ENCODE measurements at regions not wholly inside any gene's neighbourhood (a gene's known extent, or its start where the extent isn't known, plus 50 kb on each side); places are given as distances from the start of the nearest gene placed in this dataset.

DNA sequence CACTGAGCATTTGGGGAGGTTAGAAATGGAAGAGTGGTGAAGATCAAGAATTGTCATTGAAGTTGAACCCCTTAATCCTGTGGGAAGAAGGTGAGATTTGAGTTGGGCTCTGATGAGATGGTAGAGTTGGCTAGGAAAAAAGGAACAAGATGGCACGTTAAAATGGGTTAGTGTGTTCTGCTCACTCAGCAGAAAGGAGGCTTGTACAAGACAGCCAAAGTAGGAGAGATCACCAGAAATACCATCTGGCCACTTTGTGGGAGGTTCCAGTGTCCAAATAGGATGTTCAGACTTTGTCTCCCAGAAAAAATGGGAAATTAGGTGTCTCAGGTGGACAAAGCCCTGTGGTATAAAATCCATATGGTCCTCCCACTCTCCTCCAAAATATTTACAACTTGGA lies 56.0 kb upstream of the SLC14A2 start:
- H3K36me3 ChIP-seq = no peaks in the 10 kb centered on the region
- intact Hi-C loops (cut with DNase I; ENCODE audit: low total_unique reads) = no loop called here
- TF ChIP-seq, protein P1, sequence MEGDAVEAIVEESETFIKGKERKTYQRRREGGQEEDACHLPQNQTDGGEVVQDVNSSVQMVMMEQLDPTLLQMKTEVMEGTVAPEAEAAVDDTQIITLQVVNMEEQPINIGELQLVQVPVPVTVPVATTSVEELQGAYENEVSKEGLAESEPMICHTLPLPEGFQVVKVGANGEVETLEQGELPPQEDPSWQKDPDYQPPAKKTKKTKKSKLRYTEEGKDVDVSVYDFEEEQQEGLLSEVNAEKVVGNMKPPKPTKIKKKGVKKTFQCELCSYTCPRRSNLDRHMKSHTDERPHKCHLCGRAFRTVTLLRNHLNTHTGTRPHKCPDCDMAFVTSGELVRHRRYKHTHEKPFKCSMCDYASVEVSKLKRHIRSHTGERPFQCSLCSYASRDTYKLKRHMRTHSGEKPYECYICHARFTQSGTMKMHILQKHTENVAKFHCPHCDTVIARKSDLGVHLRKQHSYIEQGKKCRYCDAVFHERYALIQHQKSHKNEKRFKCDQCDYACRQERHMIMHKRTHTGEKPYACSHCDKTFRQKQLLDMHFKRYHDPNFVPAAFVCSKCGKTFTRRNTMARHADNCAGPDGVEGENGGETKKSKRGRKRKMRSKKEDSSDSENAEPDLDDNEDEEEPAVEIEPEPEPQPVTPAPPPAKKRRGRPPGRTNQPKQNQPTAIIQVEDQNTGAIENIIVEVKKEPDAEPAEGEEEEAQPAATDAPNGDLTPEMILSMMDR (IDR thresholded peaks at IDR 0.05) = no peak
- no peak for TF ChIP-seq EP300 (IDR thresholded peaks at IDR 0.05)
- TF ChIP-seq POLR2A (IDR thresholded peaks at IDR 0.05) = no peak
- TF ChIP-seq POLR2AphosphoS5 (IDR thresholded peaks at IDR 0.05) = no peak
- H3K4me1 ChIP-seq = peaks cover 0 to 3% (median 0%) of the 10 kb centered on the region in 4 donors
- no peaks in the 10 kb centered on the region for H3K27me3 ChIP-seq
- H3K27ac ChIP-seq = no peak overlapping the region
- 75 to 93% (median 81%) methylated on average over 1 of the region's 1 CpG for WGBS, 5 donors
- no peak for DNase-seq
- no peaks in the 10 kb centered on the region for H3K9me3 ChIP-seq
- H3K4me3 ChIP-seq = no peak overlapping the region

DNA sequence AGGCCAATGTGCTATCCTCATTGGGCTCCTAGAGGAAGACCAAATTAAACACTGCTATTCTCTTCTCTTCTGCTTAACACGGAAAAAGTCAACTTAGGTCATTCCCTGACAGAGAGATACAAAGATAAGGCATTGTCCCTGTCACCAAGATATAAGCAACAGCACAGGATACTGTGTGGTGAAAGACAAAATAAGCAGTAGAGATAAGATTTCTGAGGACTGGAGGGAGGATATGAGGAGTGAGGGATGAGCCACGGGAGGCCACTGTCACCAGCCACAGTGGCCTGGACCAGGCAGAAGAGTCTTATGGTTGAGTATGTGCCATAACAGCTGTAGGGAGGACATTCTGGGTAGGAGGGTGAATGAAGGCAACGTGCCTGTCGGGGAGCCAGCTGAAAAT lies 54.4 kb upstream of the SLC14A2 start:
- Histone ChIP-seq H3K36me3 (no peaks in the 10 kb centered on the region), H3K27me3 (no peaks in the 10 kb centered on the region), H3K4me1 (no peaks in the 10 kb centered on the region), H3K27ac (no peak overlapping the region), H3K4me3 (no peak overlapping the region), H3K9me3 (no peaks in the 10 kb centered on the region)
- WGBS, 5 donors = 59 to 82% (median 66%) methylated on average over 4 of the region's 4 CpGs
- intact Hi-C loops (cut with DNase I; ENCODE audit: low total_unique reads) = no loop called here
- TF ChIP-seq POLR2A (IDR thresholded peaks at IDR 0.05) (no peak), POLR2AphosphoS5 (IDR thresholded peaks at IDR 0.05) (no peak), EP300 (IDR thresholded peaks at IDR 0.05) (no peak)
- TF ChIP-seq, protein P1 (IDR thresholded peaks at IDR 0.05) = no peak
- no peak for DNase-seq

DNA sequence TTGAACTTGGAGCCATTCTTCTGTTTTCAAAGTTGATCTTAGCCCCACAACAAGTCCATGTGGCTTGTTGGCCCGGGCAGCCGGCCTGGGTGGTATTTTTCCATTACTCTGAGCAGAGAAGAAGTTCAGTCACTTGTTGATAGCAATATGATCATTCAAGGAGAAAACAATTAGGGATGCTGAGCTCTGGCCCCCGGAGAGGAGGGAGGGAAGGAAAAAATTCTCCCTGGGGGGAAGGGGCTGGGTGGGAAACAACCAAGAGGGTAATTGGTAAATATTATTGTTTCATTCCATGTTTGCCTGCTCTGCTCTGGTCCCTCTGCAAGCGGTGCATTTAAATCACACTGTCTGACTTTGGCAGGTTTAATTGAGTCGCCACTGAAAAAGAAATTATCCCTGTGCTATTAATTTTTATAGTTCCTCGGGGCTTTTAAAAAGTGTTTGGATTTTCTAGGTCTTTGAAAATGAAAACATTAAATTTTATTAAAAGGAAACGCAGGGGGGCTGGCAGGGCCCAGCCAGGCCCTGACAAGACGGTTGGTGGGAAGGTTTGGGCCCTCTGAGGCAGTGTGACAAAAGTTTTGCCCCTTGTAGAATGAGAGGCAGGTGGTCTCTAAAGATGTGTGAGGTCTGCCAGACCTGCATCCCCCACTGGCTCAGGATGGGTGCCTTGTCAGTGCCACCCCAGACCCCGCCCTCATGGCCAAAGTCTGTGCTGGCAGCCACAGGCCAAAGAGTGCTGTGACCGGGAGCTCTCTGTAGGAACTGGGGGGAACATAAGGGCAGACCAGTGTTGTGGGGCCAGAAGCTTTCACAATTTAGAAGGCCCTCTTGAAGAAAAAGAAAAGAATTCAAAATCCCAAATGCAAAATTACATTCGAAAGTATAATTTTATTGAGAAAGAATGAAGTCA lies 52.5 kb upstream of the SLC14A2 start:
- DNase-seq = peak in 1 of 2 donors; percentile 20
- TF ChIP-seq POLR2AphosphoS5 (IDR thresholded peaks at IDR 0.05) (no peak), EP300 (IDR thresholded peaks at IDR 0.05) (no peak), POLR2A (IDR thresholded peaks at IDR 0.05) (no peak)
- TF ChIP-seq, protein P1 (IDR thresholded peaks at IDR 0.05) = no peak
- no peak overlapping the region for H3K4me3 ChIP-seq
- H3K36me3 ChIP-seq = no peaks in the 10 kb centered on the region
- peaks cover 0 to 6% (median 0%) of the 10 kb centered on the region in 4 donors for H3K4me1 ChIP-seq
- no peaks in the 10 kb centered on the region for H3K9me3 ChIP-seq
- intact Hi-C loops (cut with DNase I; ENCODE audit: low total_unique reads) = no loop called here
- whole genome bisulfite sequencing, 5 donors = 56 to 74% (median 67%) methylated on average over 11 of the region's 11 CpGs
- peak overlapping the region in 4 of 5 donors; percentile 4 to 66 (median 50) for H3K27ac ChIP-seq
- no peaks in the 10 kb centered on the region for H3K27me3 ChIP-seq

DNA sequence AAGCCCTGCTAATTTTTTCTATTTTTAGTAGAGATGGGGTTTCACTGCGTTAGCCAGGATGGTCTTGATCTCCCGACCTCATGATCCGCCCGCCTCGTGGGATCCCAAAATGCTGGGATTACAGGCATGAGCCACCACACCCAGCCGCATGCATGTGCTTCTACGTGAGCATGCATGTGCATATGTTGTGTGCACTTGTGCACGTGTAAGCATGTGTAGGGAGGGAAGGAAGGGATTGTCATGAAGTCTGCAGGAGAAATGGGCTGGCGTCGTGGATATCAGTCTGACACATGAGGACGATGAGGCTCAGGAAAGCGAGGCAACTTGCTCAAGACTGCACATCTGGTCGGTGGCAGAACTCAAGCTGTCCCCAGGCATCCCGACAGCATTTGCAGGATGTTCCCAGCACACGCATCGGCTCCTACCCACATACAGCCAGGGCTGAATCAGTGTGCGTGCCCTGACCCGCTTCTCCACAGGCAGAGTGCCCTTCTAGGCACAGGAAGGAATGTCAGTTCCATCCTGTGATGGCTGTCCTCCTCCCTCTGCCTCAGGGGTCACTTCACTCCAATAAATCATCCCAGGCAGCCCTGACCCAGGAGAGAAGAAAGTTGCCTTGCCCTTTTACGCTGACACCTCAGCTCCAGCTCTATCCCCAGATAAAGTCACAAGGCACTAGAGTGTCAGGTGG lies 49.9 kb upstream of the SLC14A2 start:
- 74 to 81% (median 79%) methylated on average over 17 to 19 of the region's 19 CpGs for WGBS, 5 donors
- no peaks in the 10 kb centered on the region for H3K36me3 ChIP-seq
- TF ChIP-seq POLR2A (IDR thresholded peaks at IDR 0.05) (no peak), POLR2AphosphoS5 (IDR thresholded peaks at IDR 0.05) (no peak), EP300 (IDR thresholded peaks at IDR 0.05) (no peak)
- TF ChIP-seq, protein P1 (IDR thresholded peaks at IDR 0.05) = no peak
- no peak overlapping the region for H3K4me3 ChIP-seq
- peaks cover 0 to 6% (median 0%) of the 10 kb centered on the region in 4 donors for H3K4me1 ChIP-seq
- H3K9me3 ChIP-seq = no peaks in the 10 kb centered on the region
- peak overlapping the region in 1 of 5 donors; percentile 7 for H3K27ac ChIP-seq
- no peaks in the 10 kb centered on the region for H3K27me3 ChIP-seq
- intact Hi-C loops (cut with DNase I; ENCODE audit: low total_unique reads) = no loop called here
- DNase-seq = no peak

Data from stomach (tissue), 8 donors.